AG09319 (cell line): ENCODE measurements at regions not wholly inside any gene's neighbourhood (a gene's known extent, or its start where the extent isn't known, plus 50 kb on each side); places are given as distances from the start of the nearest gene placed in this dataset.

ENCODE experiments used
- DNase-seq: peaks from one replicate; pipeline ENCODE4 v3.0.0-alpha.2; 2010; ENCODE audit warnings: low read depth; ENCODE audit errors: extremely low read depth
- TF ChIP-seq, protein P1 (sequence below): IDR thresholded peaks from 2 replicates; pipeline ENCODE4 v1.5.1; 2011; ENCODE audit warnings: low read depth, mild to moderate bottlenecking, inconsistent platforms, low read length, moderate library complexity

DNA sequence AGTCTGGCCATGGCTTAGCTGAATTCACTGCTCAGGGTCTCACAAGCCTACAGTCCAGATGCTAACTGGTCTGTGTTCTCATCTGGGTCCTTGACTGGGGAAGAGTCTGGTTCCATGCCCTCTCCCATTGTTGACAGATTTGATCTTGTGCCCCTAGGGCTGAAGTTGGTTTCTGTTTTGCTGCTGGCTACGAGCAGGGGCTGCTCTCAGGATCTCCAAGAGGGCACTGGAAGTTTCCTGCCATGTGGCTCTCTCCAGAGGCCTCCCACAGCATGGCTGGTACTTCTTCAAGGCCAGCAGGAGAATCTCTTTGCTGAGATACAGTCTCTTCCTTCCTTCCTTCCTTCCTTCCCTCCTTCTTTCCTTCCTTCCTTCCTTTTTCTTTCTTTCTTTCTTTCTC lies 78.1 kb downstream of the SPP2 start:
- TF ChIP-seq, protein P1, sequence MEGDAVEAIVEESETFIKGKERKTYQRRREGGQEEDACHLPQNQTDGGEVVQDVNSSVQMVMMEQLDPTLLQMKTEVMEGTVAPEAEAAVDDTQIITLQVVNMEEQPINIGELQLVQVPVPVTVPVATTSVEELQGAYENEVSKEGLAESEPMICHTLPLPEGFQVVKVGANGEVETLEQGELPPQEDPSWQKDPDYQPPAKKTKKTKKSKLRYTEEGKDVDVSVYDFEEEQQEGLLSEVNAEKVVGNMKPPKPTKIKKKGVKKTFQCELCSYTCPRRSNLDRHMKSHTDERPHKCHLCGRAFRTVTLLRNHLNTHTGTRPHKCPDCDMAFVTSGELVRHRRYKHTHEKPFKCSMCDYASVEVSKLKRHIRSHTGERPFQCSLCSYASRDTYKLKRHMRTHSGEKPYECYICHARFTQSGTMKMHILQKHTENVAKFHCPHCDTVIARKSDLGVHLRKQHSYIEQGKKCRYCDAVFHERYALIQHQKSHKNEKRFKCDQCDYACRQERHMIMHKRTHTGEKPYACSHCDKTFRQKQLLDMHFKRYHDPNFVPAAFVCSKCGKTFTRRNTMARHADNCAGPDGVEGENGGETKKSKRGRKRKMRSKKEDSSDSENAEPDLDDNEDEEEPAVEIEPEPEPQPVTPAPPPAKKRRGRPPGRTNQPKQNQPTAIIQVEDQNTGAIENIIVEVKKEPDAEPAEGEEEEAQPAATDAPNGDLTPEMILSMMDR = no peak
- DNase-seq = no peak
